ACC112 (cell line): ENCODE measurements at regions not wholly inside any gene's neighbourhood (a gene's known extent, or its start where the extent isn't known, plus 50 kb on each side); places are given as distances from the start of the nearest gene placed in this dataset.
"Not testable (repeated sequence)": the region's sequence is repeated elsewhere in the genome, so short reads cannot be mapped to it uniquely, and the experiment has no call there.

ENCODE experiments used
- H2AFZ ChIP-seq: fragments of 200-600 bp; sonication (generic); one replicate; pipeline ENCODE4 v1.6.0; 2017; ENCODE audit warnings: antibody characterized with exemption, low read length; ENCODE audit not compliant: unreplicated experiment
- H3K27ac ChIP-seq: fragments of 200-600 bp; sonication (generic); 2 replicates; pipeline ENCODE4 v1.5.1; 2014; ENCODE audit warnings: low read depth, mild to moderate bottlenecking, antibody characterized with exemption, low read length, moderate library complexity
- H3K27me3 ChIP-seq: fragments of 200-600 bp; sonication (generic); 2 replicates; pipeline ENCODE4 v1.6.1; 2014; ENCODE audit warnings: mild to moderate bottlenecking, antibody characterized with exemption, low read length, moderate library complexity, mixed read lengths; ENCODE audit not compliant: insufficient read depth
- H3K36me3 ChIP-seq: fragments of 200-600 bp; sonication (generic); 2 replicates; pipeline ENCODE4 v1.6.1; 2016; ENCODE audit warnings: mild to moderate bottlenecking, antibody characterized with exemption, low read length, moderate library complexity, mixed read lengths; ENCODE audit not compliant: insufficient read depth
- H3K4me1 ChIP-seq: fragments of 200-600 bp; sonication (generic); one replicate; pipeline ENCODE4 v1.6.1; 2016; ENCODE audit warnings: low read length, mixed read lengths; ENCODE audit not compliant: insufficient read depth, unreplicated experiment, control insufficient read depth
- H3K4me3 ChIP-seq: fragments of 200-600 bp; sonication (generic); 2 replicates; pipeline ENCODE4 v1.5.1; 2014; ENCODE audit warnings: mild to moderate bottlenecking, low read depth, low read length
- H3K79me2 ChIP-seq: fragments of 200-600 bp; sonication (generic); one replicate; pipeline ENCODE4 v1.6.0; 2016; ENCODE audit warnings: low read length; ENCODE audit not compliant: control insufficient read depth, unreplicated experiment, insufficient read depth

DNA sequence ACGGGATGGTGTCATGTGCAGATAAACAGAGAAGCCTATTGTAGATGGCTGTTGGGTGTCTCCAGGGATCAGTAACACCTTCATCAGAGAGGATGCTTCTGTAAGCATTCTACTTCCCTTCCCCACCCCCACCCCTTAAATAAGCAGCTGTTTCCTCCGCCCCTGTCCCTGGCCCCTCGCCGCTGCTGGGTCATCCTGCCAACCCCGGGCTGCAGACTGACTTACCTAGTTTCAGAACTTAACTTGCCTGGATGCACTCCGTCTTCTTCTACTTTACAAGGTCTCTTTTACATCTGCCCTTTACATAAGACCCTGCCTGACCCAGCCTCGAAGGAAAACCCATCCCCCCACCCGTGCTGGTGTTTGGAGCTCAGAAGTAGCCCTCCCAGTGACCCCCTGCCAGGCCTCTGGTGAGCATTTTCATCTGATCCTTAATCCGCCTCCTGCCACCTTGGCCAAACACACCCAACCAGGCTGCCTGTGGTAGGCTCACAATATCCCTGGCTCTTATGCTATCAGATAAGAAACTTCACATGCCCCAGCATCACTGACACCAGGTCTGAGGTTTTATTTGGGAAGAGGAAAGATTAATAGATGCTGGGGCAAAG lies 103.0 kb upstream of the HES1 start:
- H3K36me3 ChIP-seq: no peaks in the 10 kb centered on the region
- H3K79me2 ChIP-seq: no peaks in the 10 kb centered on the region
- H3K27ac ChIP-seq: no peak overlapping the region
- H3K27me3 ChIP-seq: no peaks in the 10 kb centered on the region
- H3K4me3 ChIP-seq: no peak overlapping the region
- no peaks in the 10 kb centered on the region for H3K4me1 ChIP-seq
- no peak overlapping the region for H2AFZ ChIP-seq

DNA sequence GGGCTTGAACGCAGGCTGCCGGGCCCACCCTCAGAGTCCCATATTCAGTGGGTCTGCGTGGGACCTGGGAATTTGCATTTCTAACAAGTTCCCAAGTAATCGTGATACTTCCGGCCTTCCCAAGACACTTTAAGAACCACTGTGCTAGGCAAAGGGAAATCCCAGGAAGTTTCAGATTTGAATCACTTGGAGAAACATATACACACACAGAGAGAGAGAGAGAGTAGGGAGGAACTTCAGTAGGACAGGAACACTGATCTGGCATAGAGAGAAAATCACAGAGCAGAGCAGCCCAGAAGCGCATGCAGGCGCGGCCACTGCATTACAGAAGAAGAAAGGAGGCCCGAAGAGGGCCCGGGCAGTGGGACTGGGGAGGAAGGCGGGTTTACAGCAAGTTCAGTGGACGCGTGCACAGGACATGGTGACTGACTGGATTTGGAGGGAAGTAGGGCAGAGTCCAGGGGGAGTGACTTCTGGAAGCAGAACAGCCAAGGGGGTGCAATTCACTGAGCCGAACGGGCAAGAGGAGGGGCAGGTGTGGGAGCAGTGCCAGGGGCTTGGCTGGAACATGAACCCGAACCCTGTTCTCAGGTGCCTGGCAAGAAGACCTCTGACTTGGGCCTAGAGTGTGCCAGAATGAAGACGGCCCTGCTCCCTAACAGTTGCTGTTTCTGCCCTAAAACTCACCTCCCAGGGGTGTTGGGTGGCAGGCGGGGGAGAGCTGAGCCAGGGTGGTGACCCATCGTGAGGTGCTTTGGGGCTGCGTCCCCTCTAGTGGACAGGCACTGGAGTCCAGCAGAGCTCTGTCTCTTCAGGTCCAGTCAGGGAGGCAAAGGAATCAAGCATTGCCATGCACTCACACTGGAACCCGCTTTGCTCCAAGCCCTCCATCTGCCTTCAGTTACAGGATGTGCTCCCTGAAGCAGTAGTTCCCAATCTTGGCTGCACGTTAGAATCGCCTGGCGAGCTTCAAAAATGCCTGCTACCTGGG lies 101.3 kb upstream of the HES1 start:
- Histone ChIP-seq H3K79me2 (no peaks in the 10 kb centered on the region), H3K27me3 (no peaks in the 10 kb centered on the region), H3K4me3 (no peak overlapping the region), H3K4me1 (no peaks in the 10 kb centered on the region), H3K36me3 (no peaks in the 10 kb centered on the region), H2AFZ (no peak overlapping the region), H3K27ac (no peak overlapping the region)

DNA sequence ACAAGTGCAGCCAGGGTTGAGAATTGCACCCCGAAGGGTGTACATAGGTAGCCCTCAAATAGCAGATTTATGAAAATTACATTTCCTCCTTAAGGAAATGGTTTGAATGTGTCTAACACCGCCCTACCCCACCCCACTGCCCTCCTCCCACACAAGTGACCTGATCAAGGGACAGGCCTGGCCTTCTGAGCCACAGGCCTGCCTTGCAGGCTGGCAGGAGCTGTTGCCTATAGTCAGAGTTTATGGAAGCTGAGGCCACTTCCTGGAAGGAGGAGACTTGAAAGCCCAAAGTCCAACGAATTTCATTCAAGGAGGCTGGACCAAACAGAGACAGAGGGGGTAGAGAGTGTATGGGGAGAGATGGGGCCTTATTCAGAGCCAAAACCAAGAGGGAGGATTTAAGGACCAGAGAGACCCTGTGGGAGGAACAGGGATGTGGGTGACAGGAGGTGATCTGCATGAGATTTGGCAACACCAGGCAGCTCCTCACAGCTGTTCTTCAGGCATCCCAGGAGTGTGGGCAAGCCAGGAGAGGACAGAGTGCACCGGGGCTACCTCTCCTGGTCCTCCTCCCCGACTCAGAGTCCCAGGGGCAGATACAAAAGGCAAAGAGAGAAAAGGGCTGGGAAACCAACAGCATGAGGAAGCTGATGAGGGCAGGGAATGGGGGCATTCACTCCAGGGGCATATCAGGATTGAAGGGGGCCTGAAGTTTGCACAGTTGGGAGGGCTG lies 100.4 kb upstream of the HES1 start:
- no peaks in the 10 kb centered on the region for H3K27me3 ChIP-seq
- no peak overlapping the region for H3K4me3 ChIP-seq
- no peak overlapping the region for H2AFZ ChIP-seq

DNA sequence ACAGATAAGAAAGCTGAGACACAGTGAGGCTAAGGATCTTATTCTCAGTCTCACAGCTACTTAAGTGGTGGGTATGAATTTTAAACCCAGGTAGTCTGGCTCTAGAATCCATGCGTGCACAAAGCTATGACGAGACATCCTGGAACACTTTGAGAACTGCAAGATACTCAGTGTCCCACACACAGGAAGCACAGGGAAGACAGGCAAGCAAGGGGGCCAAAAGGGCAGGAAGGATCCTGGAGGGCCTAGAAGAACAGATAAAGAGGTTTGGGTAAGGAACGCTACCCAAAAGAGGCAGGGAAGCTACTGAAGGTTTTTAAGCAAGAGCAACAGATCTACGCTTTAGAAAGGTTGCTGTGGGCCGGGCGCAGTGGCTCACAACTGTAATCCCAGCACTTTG lies 99.1 kb upstream of the HES1 start:
- Histone ChIP-seq H3K27me3 (no peaks in the 10 kb centered on the region), H2AFZ (no peak overlapping the region), H3K79me2 (no peaks in the 10 kb centered on the region), H3K27ac (no peak overlapping the region), H3K4me1 (no peaks in the 10 kb centered on the region), H3K4me3 (no peak overlapping the region), H3K36me3 (no peaks in the 10 kb centered on the region)

More for the DNA sequence above, 100.4 kb upstream of the HES1 start:
- H3K27ac ChIP-seq: no peak overlapping the region
- no peaks in the 10 kb centered on the region for H3K4me1 ChIP-seq
- no peaks in the 10 kb centered on the region for H3K36me3 ChIP-seq
- no peaks in the 10 kb centered on the region for H3K79me2 ChIP-seq

DNA sequence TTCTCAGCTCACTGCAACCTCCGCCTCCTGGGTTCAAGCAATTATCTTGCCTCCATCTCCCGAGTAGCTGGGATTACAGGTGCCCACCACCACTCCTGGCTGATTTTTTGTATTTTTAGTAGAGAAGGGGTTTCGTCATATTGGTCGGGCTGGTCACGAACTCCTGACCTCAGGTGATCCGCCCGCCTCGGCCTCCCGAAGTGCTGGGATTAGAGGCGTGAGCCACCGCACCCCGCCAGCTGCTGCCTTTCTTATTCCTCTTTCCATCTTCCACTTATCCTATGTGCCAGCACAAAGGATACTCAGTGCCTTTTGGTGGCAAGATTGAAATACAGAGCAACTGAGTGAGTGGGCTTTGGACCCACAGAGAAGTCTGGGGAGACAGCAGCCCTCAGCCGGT lies 97.6 kb upstream of the HES1 start:
- H3K27me3 ChIP-seq, H3K4me1 ChIP-seq, H3K4me3 ChIP-seq, H2AFZ ChIP-seq, H3K27ac ChIP-seq, H3K79me2 ChIP-seq, H3K36me3 ChIP-seq: not testable (repeated sequence)

DNA sequence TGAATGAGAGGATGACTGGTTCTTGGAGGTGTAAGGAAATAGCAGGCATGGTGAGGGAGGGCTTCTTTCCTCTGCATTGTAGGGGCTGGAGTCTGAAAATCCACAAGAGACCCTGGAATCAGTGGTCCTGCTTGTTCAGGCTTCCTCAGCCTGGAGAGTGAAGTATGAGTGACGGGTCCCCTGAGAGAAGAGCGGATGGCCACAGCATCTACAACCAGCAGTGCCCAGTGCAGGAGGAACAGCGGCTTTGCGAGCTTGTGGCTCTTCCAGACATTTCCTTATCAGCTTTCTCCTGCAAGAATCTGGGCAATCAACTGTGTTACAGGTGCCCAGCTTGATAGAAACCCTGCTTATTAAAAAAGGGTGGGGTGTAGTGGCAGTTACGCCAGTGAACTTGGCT lies 97.0 kb upstream of the HES1 start:
- Histone ChIP-seq H2AFZ (no peak overlapping the region), H3K27me3 (no peaks in the 10 kb centered on the region), H3K4me1 (peaks cover 15% of the 10 kb centered on the region)

DNA sequence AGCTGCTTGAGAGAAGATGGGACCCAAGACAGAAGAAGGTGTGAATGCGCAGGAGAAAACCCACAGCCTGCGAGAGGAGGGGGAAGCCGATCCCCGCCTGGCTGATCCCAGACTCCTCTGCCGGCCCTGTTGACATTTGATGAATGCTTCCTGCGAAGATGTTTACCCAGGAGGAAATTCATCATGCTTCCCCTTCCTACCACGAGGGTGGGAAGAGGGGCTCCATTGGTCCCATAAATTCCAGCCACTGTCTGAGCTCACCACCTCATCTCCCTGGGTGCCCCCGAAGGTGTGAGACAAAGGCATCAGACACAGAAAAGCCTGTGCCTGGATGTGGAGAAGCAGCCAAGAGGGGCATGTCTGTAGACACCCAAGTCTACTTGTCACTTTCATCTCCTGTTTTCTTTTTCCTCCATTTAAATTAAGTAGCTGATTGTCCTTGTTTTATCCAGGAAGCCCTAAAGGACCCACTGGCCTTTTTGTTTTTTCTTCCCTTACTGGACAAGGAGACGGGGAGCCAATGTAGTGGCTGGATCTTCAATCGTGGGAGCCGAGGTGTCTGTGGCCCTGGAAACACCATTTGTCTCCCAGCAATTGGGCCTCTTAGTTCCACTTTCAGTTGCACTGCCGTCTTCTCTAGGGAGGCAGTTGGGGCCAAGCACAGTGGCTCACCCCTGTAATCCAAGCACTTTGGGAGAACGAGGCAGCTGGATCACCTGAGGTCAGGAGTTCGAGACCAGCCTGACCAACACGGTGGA lies 95.3 kb upstream of the HES1 start:
- Histone ChIP-seq H3K4me3 (no peak overlapping the region), H3K36me3 (no peaks in the 10 kb centered on the region), H3K27ac (no peak overlapping the region), H3K79me2 (no peaks in the 10 kb centered on the region), H2AFZ (no peak overlapping the region), H3K4me1 (peaks cover 15% of the 10 kb centered on the region), H3K27me3 (no peaks in the 10 kb centered on the region)

More for the DNA sequence above, 97.0 kb upstream of the HES1 start:
- H3K79me2 ChIP-seq: no peaks in the 10 kb centered on the region
- H3K27ac ChIP-seq: no peak overlapping the region
- H3K36me3 ChIP-seq: no peaks in the 10 kb centered on the region
- H3K4me3 ChIP-seq: no peak overlapping the region

DNA sequence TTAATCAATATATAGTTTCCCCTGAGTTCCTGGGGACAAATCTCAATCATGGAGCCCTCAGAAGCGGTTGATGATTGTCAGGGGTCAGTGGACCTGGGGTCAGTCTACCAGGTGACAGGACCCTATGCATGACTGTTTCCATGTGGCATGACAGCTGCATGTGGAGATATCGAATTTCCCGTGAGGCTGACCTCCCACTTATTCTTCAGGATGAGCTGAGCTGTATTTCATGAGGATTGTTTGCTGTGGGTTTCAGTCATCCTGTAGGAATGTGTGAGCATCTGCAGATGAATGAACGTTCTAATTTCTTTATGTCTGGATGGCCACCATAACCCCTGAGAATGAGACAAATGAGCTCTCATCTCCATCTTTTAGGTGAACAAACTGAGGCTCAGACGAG lies 93.0 kb upstream of the HES1 start:
- no peaks in the 10 kb centered on the region for H3K27me3 ChIP-seq
- H3K4me1 ChIP-seq: peaks cover 15% of the 10 kb centered on the region
- H2AFZ ChIP-seq: no peak overlapping the region
- H3K4me3 ChIP-seq: peak overlapping the region; percentile 5; the same call in 1 of the 2 replicates
- H3K79me2 ChIP-seq: no peaks in the 10 kb centered on the region
- H3K27ac ChIP-seq: no peak overlapping the region; the same call in 1 of the 2 replicates
- no peaks in the 10 kb centered on the region for H3K36me3 ChIP-seq

DNA sequence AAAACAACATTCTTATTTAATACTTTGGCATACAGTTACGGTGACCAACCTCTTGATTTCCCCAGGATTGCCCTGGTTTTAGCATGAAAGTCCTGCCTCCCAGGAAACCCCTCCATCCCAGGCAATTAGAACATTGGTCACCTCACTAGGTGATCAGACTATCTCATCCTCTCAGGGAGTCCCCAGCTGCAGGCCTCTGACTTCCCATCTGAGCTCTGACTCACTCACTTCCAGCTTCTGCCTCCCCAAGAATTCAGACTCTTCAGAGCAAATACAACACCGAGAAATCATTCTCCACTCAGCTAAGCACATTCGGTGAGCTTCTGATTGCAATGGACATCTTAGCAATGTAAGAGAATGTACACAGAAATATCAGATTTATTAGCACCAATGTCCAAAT lies 92.4 kb upstream of the HES1 start:
- Histone ChIP-seq H3K27me3 (no peaks in the 10 kb centered on the region), H3K36me3 (no peaks in the 10 kb centered on the region), H2AFZ (no peak overlapping the region), H3K4me3 (no peak overlapping the region), H3K27ac (no peak overlapping the region; the same call in 1 of the 2 replicates), H3K79me2 (no peaks in the 10 kb centered on the region), H3K4me1 (peaks cover 15% of the 10 kb centered on the region)

DNA sequence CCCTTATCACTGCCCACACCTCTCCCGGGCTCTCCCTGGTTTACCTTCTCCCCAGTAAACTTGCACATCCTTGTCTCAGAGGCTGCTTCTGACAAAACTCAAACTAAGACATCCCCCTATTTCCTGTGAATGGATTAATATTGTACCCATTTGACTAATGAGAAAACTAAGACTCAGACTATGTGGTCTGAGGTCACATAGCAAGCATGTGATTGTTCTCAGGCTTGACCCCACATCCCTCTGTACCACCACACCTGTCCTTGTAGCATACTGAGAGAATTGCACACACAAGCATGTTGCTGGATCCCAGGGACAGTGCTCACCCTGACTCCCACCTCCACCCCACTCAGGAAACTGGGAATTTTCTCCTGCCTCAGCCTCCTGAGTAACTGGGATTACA lies 90.7 kb upstream of the HES1 start:
- H3K27me3 ChIP-seq: no peaks in the 10 kb centered on the region
- no peaks in the 10 kb centered on the region for H3K79me2 ChIP-seq

More for the DNA sequence above, 90.7 kb upstream of the HES1 start:
- Histone ChIP-seq H3K4me1 (peaks cover 15% of the 10 kb centered on the region), H2AFZ (no peak overlapping the region), H3K4me3 (no peak overlapping the region), H3K27ac (no peak overlapping the region), H3K36me3 (no peaks in the 10 kb centered on the region)
